ENCODE measurements at regions not wholly inside any gene's neighbourhood (a gene's known extent, or its start where the extent isn't known, plus 50 kb on each side); places are given as distances from the start of the nearest gene placed in this dataset.
"Not testable (repeated sequence)": the region's sequence is repeated elsewhere in the genome, so short reads cannot be mapped to it uniquely, and the experiment has no call there.

- no peak for ATAC-seq (ENCODE audit: low FRiP score)
- TF ChIP-seq, protein P1, sequence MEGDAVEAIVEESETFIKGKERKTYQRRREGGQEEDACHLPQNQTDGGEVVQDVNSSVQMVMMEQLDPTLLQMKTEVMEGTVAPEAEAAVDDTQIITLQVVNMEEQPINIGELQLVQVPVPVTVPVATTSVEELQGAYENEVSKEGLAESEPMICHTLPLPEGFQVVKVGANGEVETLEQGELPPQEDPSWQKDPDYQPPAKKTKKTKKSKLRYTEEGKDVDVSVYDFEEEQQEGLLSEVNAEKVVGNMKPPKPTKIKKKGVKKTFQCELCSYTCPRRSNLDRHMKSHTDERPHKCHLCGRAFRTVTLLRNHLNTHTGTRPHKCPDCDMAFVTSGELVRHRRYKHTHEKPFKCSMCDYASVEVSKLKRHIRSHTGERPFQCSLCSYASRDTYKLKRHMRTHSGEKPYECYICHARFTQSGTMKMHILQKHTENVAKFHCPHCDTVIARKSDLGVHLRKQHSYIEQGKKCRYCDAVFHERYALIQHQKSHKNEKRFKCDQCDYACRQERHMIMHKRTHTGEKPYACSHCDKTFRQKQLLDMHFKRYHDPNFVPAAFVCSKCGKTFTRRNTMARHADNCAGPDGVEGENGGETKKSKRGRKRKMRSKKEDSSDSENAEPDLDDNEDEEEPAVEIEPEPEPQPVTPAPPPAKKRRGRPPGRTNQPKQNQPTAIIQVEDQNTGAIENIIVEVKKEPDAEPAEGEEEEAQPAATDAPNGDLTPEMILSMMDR (IDR thresholded peaks at IDR 0.05), result no peak
- DNase-seq (ENCODE audit: low spot score), result no peak
Observed at GRCh38 chr2:204138206-204138605, 201.6 kb downstream of the ICOS start.

GRCh38 chr2:204140246-204140645, 203.7 kb downstream of the ICOS start:
- TF ChIP-seq, protein P1 (IDR thresholded peaks at IDR 0.05), result no peak
- no peak for ATAC-seq (ENCODE audit: low FRiP score)
- DNase-seq (ENCODE audit: low spot score), result no peak

DNA sequence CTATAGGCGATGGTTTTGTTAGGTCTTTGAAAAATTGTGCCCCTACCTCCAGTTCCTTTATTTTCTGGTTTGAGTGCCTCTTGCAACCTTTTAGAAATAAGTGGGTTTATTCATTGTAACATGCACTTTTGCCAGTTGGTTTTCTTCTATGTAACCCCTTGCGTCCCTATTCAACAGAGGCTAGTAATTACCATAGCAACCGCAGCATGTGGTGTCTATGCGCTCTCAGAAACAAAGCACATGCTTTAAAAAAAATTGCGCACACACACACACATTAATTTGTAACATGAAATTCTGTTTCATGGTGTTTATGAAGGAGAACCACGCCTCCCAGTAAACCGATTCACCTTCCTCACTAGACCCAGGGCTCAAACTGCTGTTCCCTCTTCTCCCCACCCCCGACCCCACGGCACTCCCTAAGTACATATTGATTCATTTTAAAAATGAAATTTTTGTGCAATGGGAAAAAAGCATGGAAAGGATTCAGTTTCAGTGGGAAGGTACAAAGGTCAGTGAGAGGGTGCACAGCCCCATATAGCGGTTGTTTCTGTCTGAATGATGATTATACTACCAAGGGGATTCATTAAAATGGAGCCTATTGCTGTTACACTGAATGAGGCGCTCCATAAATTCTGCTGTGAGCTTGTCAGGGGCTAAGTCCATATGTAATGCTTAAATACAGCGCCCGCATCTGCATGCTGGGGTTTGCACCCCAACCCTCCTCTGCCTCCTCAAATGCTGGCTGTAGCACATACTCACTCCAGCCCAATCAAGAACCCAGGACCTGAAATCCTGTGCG, 206.9 kb downstream of the ICOS start:
- TF ChIP-seq, protein P1 (IDR thresholded peaks at IDR 0.05), result no peak
- DNase-seq (ENCODE audit: low spot score) (no peak), ATAC-seq (ENCODE audit: low FRiP score) (no peak)

GRCh38 chr2:204144492-204144891, 207.9 kb downstream of the ICOS start:
- no peak for ATAC-seq (ENCODE audit: low FRiP score)
- TF ChIP-seq, protein P1 (IDR thresholded peaks at IDR 0.05), result no peak
- DNase-seq (ENCODE audit: low spot score), result no peak

- peak; percentile 53 for DNase-seq (ENCODE audit: low spot score)
- peak; percentile 93 for ATAC-seq (ENCODE audit: low FRiP score)
- TF ChIP-seq, protein P1 (IDR thresholded peaks at IDR 0.05), result peak in 1 of 3 donors; percentile 37
Observed at GRCh38 chr2:204145263-204145751, 208.7 kb downstream of the ICOS start.

DNA sequence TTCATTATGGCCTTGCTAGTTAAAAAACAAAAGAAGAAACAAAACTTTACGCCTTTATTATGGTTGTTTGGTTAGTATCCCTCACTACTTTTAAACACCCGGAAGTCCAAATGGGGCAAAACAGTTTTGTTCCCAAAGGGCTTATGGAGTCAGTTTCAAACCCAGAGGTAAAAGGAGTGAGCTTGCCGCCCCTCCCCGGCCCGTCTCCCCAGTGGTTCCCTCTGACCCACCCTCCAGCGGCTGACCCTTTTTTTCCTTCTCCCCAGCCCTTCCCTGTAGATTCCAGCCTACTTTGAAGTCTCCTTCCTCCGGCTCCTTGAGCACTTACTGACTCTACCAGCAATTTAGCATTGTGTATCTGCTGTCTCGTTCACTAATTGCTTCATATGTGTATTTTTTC, 209.2 kb downstream of the ICOS start:
- TF ChIP-seq, protein P1 (IDR thresholded peaks at IDR 0.05), result no peak
- DNase-seq (ENCODE audit: low spot score) (no peak), ATAC-seq (ENCODE audit: low FRiP score) (no peak)

DNA sequence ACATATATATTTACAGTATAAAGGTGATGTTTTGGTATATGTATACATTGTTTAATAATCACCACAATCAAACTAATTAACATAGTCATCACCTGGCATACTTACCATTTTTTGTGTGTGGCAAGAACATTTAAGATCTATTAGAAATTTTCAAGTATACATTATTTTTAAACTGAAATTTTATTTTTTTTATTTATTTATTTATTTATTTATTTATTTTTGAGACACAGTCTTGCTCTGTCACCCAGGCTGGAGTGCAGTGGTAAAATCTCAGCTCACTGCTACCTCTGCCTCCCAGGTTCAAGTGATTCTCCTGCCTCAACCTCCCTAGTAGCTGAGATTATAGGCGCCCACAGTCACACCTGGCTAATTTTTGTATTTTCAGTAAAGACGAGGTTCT, 210.5 kb downstream of the ICOS start:
- not testable (repeated sequence) for DNase-seq (ENCODE audit: low spot score); ATAC-seq (ENCODE audit: low FRiP score)
